ENCODE measurements at regions not wholly inside any gene's neighbourhood (a gene's known extent, or its start where the extent isn't known, plus 50 kb on each side); places are given as distances from the start of the nearest gene placed in this dataset.

- intact Hi-C loops (cut with DNase I), result no loop called here
- no peak for DNase-seq (ENCODE audit: low spot score)
- no peaks in the 10 kb centered on the region for H3K27me3 ChIP-seq (replicated peaks; ENCODE audit: insufficient read depth)
- TF ChIP-seq, protein P1, sequence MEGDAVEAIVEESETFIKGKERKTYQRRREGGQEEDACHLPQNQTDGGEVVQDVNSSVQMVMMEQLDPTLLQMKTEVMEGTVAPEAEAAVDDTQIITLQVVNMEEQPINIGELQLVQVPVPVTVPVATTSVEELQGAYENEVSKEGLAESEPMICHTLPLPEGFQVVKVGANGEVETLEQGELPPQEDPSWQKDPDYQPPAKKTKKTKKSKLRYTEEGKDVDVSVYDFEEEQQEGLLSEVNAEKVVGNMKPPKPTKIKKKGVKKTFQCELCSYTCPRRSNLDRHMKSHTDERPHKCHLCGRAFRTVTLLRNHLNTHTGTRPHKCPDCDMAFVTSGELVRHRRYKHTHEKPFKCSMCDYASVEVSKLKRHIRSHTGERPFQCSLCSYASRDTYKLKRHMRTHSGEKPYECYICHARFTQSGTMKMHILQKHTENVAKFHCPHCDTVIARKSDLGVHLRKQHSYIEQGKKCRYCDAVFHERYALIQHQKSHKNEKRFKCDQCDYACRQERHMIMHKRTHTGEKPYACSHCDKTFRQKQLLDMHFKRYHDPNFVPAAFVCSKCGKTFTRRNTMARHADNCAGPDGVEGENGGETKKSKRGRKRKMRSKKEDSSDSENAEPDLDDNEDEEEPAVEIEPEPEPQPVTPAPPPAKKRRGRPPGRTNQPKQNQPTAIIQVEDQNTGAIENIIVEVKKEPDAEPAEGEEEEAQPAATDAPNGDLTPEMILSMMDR (IDR thresholded peaks at IDR 0.05), result no peak
- TF ChIP-seq POLR2A (IDR thresholded peaks at IDR 0.05), result no peak
- no peak for TF ChIP-seq POLR2AphosphoS5 (IDR thresholded peaks at IDR 0.05)
- WGBS, result 25% methylated on average over 3 of the region's 3 CpGs
- no peaks in the 10 kb centered on the region for H3K4me1 ChIP-seq (replicated peaks)
- no peak overlapping the region for H3K27ac ChIP-seq
- no peak overlapping the region for H3K4me3 ChIP-seq
- H3K9me3 ChIP-seq, result no peaks in the 10 kb centered on the region
- no peaks in the 10 kb centered on the region for H3K36me3 ChIP-seq
These were observed 785.6 kb downstream of the REEP3 start for GRCh38 chr10:64306729-64307327.

- 69% methylated on average over 5 of the region's 5 CpGs for WGBS
- H3K36me3 ChIP-seq, result no peaks in the 10 kb centered on the region
- H3K4me3 ChIP-seq, result no peak overlapping the region
- H3K27me3 ChIP-seq (replicated peaks; ENCODE audit: insufficient read depth), result no peaks in the 10 kb centered on the region
- no peaks in the 10 kb centered on the region for H3K9me3 ChIP-seq
- DNase-seq (ENCODE audit: low spot score), result no peak
- intact Hi-C loops (cut with DNase I), result no loop called here
- no peak overlapping the region for H3K27ac ChIP-seq
- no peaks in the 10 kb centered on the region for H3K4me1 ChIP-seq (replicated peaks)
- no peak for TF ChIP-seq POLR2A (IDR thresholded peaks at IDR 0.05)
- TF ChIP-seq POLR2AphosphoS5 (IDR thresholded peaks at IDR 0.05), result no peak
- TF ChIP-seq, protein P1 (IDR thresholded peaks at IDR 0.05), result no peak
These were observed 791.7 kb downstream of the REEP3 start for GRCh38 chr10:64312876-64313275.

- WGBS, result 46% methylated on average over 2 of the region's 2 CpGs
- DNase-seq (ENCODE audit: low spot score), result no peak
- H3K27me3 ChIP-seq (replicated peaks; ENCODE audit: insufficient read depth), result no peaks in the 10 kb centered on the region
- no peak overlapping the region for H3K4me3 ChIP-seq
- no peaks in the 10 kb centered on the region for H3K4me1 ChIP-seq (replicated peaks)
- TF ChIP-seq POLR2AphosphoS5 (IDR thresholded peaks at IDR 0.05) (no peak), POLR2A (IDR thresholded peaks at IDR 0.05) (no peak)
- TF ChIP-seq, protein P1 (IDR thresholded peaks at IDR 0.05), result no peak
- no peaks in the 10 kb centered on the region for H3K36me3 ChIP-seq
- intact Hi-C loops (cut with DNase I), result no loop called here
- no peak overlapping the region for H3K27ac ChIP-seq
- no peaks in the 10 kb centered on the region for H3K9me3 ChIP-seq
These were observed 792.8 kb downstream of the REEP3 start for GRCh38 chr10:64313967-64314366.

GRCh38 chr10:64316416-64316815 lies 795.2 kb downstream of the REEP3 start:
- Histone ChIP-seq H3K4me3 (no peak overlapping the region), H3K4me1 (replicated peaks) (no peaks in the 10 kb centered on the region), H3K27me3 (replicated peaks; ENCODE audit: insufficient read depth) (no peaks in the 10 kb centered on the region), H3K27ac (no peak overlapping the region), H3K36me3 (no peaks in the 10 kb centered on the region), H3K9me3 (no peaks in the 10 kb centered on the region)
- intact Hi-C loops (cut with DNase I), result no loop called here
- 0% methylated on average over 1 of the region's 1 CpG for WGBS
- TF ChIP-seq, protein P1 (IDR thresholded peaks at IDR 0.05), result no peak
- TF ChIP-seq POLR2AphosphoS5 (IDR thresholded peaks at IDR 0.05) (no peak), POLR2A (IDR thresholded peaks at IDR 0.05) (no peak)
- DNase-seq (ENCODE audit: low spot score), result no peak

GRCh38 chr10:64316833-64317232 lies 795.6 kb downstream of the REEP3 start:
- WGBS, result 94% methylated on average over 3 of the region's 3 CpGs
- H3K36me3 ChIP-seq, result no peaks in the 10 kb centered on the region
- no peak for DNase-seq (ENCODE audit: low spot score)
- no peaks in the 10 kb centered on the region for H3K9me3 ChIP-seq
- H3K4me3 ChIP-seq, result no peak overlapping the region
- H3K4me1 ChIP-seq (replicated peaks), result no peaks in the 10 kb centered on the region
- TF ChIP-seq, protein P1 (IDR thresholded peaks at IDR 0.05), result no peak
- TF ChIP-seq POLR2A (IDR thresholded peaks at IDR 0.05) (no peak), POLR2AphosphoS5 (IDR thresholded peaks at IDR 0.05) (no peak)
- no peak overlapping the region for H3K27ac ChIP-seq
- H3K27me3 ChIP-seq (replicated peaks; ENCODE audit: insufficient read depth), result no peaks in the 10 kb centered on the region
- intact Hi-C loops (cut with DNase I), result no loop called here
